HG03520 (cell line): ENCODE measurements at regions not wholly inside any gene's neighbourhood (a gene's known extent, or its start where the extent isn't known, plus 50 kb on each side); places are given as distances from the start of the nearest gene placed in this dataset.
A peak's percentile ranks its signal among the peaks of the same experiment; 100 is the strongest.
"Not testable (repeated sequence)": the region's sequence is repeated elsewhere in the genome, so short reads cannot be mapped to it uniquely, and the experiment has no call there.

Source experiments
- ATAC-seq: cut with Tn5 transposase; IDR thresholded peaks from one replicate; pipeline ENCODE4 v1.9.1; 2021; ENCODE audit warnings: mild to moderate bottlenecking, moderate library complexity; ENCODE audit not compliant: unreplicated experiment

- not testable (repeated sequence) for ATAC-seq
Observed at GRCh38 chr1:66424530-66424929, 109.4 kb upstream of the SGIP1 start.

GRCh38 chr1:66426239-66426853, 107.6 kb upstream of the SGIP1 start:
- no peak for ATAC-seq

- not testable (repeated sequence) for ATAC-seq
Observed at GRCh38 chr1:66430815-66431214, 103.1 kb upstream of the SGIP1 start.

GRCh38 chr1:66431999-66432398, 102.0 kb upstream of the SGIP1 start:
- no peak for ATAC-seq

GRCh38 chr1:66433611-66434010, 100.3 kb upstream of the SGIP1 start:
- ATAC-seq = no peak

- no peak for ATAC-seq
Observed at GRCh38 chr1:66434096-66434495, 99.9 kb upstream of the SGIP1 start.

- no peak for ATAC-seq
Observed at GRCh38 chr1:66435541-66435940, 98.4 kb upstream of the SGIP1 start.

- ATAC-seq = peak; percentile 73
Observed at GRCh38 chr1:66436378-66437135, 97.4 kb upstream of the SGIP1 start.

- ATAC-seq = no peak
Observed at GRCh38 chr1:66437136-66437401, 96.9 kb upstream of the SGIP1 start.

GRCh38 chr1:66438062-66438461, 95.9 kb upstream of the SGIP1 start:
- no peak for ATAC-seq

- ATAC-seq = peak; percentile 4
Observed at GRCh38 chr1:66438501-66438900, 95.5 kb upstream of the SGIP1 start.

- peak; percentile 55 for ATAC-seq
Observed at GRCh38 chr1:66439031-66439740, 94.8 kb upstream of the SGIP1 start.

- no peak for ATAC-seq
Observed at GRCh38 chr1:66443793-66444192, 90.2 kb upstream of the SGIP1 start.

GRCh38 chr1:66444438-66445265, 89.3 kb upstream of the SGIP1 start:
- no peak for ATAC-seq

- peak; percentile 80 for ATAC-seq
Observed at GRCh38 chr1:66445492-66446181, 88.3 kb upstream of the SGIP1 start.

- ATAC-seq = peak; percentile 50
Observed at GRCh38 chr1:66446261-66447001, 87.5 kb upstream of the SGIP1 start.

GRCh38 chr1:66450043-66450514, 83.9 kb upstream of the SGIP1 start:
- no peak for ATAC-seq

GRCh38 chr1:66450847-66451246, 83.1 kb upstream of the SGIP1 start:
- ATAC-seq = no peak

GRCh38 chr1:66452162-66452561, 81.8 kb upstream of the SGIP1 start:
- ATAC-seq = no peak

GRCh38 chr1:66452982-66453381, 81.0 kb upstream of the SGIP1 start:
- ATAC-seq = no peak
